OCI-M1 (cell line): ENCODE measurements at regions not wholly inside any gene's neighbourhood (a gene's known extent, or its start where the extent isn't known, plus 50 kb on each side); places are given as distances from the start of the nearest gene placed in this dataset.
"Not testable (repeated sequence)": the region's sequence is repeated elsewhere in the genome, so short reads cannot be mapped to it uniquely, and the experiment has no call there.

ENCODE experiments used
- DNase-seq: peaks from one replicate; lab custom pipeline; 2025; lab: John Stamatoyannopoulos, UW

DNA sequence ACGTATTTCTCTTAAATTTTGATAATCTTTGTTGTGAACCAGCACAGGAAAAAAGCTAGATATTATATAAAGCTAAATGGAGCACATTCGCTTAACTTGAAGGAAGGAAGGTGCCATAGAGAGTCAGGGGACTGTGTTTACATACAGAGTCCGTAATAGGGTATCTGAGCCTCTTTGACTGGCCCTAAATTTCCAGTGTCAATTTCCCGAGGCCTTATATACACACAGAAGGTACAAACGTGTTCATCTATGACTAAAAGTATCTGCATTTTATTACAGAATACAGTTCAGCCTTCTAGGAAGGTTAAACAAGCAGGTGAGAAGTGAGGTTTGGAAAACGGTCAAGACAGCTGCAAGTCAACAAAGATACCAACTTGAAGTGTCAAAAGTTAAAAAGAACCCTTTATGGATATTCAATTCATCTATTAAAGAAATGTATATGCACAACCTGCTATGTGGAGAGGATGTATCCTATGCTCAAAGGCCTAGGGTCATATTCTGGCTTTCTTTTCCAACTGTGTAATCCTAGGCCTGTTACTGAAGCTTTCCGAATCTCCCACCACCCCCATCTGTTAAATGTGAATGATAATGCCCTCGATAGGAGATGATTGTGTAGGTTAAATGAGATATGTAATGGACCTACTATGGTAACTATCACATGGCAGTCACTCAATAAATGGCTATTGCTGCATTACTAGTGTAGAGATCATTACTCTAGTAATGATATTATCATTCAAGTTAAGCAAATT lies 263.7 kb upstream of the MAF start:
- no peak for DNase-seq

DNA sequence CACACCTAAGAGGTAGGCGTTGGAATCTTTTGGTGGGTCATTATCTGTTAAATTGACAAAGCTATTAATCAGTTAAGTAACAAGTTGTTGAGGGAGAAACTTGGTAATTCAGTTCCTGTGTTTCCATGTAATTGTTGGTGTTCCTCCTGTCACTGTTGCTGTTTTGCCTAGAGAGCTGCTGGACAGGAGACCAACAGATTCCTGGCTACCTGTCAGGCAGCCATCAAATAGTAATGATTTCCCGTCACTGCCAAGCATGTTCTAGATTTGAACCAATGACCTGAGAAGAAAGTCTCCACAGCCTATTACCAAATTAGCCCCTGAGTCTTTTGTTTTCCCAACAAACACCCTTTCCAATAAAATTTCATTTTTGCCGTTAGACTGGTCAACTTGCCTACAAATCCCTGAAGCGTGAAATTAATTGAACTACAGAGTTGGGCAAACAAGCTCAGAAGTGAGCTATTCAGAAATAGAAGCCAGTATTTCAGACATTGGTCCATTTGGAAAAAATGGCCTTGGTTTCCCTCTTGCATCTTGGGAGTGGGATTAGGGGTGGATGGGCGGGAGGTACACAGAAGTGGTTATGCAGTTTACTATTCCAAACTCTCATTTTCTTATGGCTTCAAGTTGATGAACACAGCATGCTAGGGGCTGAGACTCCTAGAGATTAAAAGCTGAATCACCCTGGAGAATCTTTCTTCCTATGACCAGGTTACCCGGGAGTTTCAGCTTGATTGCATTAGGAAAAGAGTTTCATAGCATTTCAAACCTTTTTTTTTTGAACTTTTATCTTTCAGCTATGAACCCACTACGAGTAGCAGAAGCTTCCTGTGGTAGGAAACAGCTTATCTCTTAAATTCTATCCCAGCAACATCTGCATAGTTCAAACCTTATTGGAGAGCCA lies 262.8 kb upstream of the MAF start:
- DNase-seq, result peak; percentile 55

DNA sequence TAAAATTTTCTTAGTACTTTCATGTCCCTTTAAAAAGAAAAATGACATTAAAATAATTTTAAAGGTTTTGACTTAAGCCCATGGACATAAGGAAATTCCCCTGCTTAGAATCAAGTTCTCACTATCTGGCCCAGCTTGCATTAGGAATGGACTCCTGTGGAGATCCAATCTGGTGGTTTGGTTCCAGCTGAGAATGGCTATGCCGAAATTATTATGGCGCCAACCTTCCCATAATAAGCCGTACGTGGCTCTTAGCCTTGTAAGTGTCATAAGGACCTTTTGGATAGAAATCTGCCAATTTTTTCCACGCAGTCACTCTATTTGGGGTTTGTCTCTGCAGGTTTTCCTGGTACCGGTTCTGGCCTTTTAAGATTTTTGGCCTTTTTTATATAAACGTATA lies 262.1 kb upstream of the MAF start:
- no peak for DNase-seq

DNA sequence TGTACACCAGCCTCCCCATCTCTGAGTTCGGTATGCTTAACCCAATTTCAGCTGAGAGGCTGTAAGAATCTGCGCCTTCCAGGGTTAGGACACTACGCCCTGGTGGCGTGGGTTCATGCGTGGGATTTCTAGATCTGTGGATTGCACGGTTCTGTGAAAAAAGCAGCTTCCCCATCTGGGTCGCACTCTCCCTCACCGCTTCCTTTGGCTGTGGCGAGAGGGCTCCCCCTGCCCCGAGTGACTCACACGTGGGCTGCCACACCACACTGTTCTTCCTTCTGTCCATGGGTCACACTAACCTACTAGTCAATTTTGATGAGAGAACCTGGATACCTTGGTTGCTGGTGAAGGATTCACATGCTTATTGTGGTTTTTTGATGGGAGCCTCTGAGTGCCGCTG lies 256.0 kb upstream of the MAF start:
- DNase-seq, result no peak

DNA sequence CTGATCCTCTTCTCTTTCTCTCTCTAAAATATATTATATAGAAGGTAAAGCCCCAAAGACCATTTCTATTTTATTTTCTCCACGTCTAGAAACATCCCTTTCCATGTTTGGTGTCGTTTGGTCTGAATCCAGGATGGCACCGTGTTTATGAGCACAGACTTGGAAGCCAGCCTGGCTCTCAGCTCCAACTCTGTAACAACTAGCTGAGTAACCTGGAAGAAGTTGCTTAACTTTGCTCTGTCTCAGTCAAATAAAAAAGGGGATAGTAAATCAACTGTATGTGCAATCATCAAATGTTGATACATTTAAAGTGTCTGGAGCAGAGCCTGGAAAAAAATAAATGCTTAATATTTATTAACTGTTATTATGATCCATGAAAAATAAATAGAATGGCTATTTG lies 249.8 kb upstream of the MAF start:
- no peak for DNase-seq

DNA sequence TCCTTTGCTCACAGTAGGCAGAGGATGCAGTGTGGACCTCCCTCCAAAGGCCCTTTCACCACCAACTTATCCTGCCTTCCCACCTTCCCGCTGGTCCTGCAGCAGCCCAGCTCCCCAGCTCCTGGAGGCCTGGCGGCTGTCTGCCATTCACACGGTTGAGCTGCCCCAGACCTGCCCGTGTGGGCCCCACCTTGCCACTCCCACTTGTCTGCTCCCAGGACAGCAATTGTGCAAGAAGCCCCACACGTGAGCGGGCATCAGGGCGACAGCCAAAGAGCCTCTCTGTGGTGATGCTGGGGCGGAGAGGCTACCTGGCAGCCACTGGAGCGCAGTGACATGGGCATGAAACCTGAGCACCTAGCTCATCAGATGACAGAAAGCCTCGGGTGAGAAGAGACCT lies 248.6 kb upstream of the MAF start:
- no peak for DNase-seq

DNA sequence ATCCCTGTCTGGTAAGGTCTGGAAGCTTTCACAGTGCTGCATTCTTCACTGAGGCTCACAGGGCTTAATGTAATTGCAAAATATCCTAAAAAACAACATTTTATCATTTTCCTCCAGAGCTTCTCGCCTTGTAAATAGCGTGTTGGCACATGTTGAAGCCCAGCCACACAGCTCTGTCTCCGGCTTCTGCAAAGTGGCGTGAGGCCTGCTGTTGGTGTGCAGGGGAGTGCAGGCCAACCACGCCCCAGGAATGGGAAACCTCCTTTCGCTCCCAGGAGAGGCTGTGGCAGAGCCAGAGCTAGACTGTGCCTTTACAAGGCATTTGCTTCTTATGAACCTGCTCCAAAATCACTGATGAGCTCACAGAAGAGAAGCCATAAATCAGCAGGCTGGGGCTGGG lies 248.2 kb upstream of the MAF start:
- no peak for DNase-seq

DNA sequence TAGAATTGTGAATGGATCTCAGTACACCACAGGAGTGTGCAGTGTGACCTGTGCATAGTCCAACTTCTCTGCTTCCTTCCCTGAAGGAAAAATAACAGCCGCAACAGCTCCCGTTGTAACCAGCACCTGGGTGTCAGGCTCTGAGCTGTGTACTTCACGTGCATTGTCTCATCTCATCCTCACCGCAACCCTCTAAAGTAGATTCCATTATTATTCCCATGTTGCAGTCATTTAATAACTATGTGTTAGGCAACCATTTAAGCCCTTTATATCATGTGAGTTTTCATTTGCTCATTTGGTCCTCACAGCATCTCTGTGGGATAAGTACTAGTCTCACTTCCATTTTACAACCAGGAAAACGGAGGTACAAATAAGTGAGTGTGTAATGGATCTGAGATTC lies 247.0 kb upstream of the MAF start:
- DNase-seq, result no peak

DNA sequence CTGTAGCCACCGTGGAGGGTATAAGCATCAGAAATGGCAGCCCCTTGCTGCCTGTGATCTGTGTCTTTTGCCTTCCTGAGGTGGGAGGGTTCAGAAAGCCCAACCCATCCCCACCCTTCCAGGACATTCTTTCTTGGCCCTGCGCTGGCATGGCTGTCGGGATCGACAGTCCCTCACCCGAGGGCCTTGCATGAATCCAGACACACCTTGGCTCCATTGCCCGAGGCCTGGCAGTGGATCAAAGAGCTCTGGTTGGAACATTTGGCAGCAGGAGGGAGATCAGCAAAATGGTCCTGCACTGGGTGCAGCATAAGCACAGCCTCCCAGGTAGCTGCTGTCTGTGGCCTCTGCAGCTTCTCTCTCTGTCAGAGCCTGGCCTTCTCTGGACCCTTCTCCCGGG lies 246.6 kb upstream of the MAF start:
- no peak for DNase-seq

DNA sequence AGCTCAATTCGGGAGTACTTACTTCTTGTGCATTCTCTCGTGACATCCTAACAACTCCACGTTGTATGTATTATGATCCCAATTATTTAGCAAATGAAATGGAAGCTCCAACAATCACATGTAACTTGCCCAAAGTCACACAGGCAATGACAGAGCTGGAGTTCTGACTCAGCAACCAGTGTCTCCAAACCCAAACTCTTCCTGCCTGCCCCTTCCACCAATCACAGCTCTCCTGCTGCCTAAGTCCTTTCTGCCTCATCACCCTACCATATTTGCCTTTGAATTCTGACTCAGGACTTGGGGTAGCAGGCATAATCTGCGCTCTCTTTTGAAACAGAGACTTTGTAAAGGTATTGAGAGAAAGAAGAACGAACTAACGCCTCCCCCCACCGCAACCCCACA lies 245.2 kb upstream of the MAF start:
- DNase-seq, result peak; percentile 33

DNA sequence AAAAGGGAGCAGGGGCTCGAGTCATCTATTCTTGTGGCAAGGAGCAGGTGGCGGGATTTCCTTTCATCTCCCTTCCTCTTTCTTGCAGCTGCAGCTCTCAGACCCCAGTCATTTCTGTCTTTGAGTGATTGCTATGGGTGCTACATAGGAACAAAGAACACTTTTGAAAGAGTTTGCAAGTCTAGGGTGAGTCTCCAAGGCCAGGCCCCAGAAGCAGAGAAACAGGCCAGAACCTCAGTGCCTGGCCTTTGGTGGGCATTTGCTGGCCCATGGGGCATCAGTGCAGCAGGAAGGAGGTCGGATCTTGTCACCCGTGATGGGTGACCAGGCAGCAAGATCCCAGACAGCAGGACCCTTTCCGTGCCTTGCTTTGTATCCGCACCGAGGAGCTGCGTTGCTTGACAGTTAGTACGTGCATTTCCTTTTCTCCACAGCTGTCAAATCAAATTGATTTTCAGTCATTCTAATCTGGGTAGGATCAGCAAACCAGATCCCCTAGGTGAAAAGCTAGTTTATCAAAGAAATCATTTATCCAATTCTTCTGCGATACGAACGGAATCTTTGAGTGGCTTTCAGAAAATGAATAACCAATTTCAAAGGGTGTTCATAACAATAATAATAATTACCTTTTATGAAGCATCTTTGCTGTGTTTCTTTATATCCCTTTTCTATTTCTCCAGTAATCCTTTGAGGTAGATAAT lies 244.6 kb upstream of the MAF start:
- no peak for DNase-seq

DNA sequence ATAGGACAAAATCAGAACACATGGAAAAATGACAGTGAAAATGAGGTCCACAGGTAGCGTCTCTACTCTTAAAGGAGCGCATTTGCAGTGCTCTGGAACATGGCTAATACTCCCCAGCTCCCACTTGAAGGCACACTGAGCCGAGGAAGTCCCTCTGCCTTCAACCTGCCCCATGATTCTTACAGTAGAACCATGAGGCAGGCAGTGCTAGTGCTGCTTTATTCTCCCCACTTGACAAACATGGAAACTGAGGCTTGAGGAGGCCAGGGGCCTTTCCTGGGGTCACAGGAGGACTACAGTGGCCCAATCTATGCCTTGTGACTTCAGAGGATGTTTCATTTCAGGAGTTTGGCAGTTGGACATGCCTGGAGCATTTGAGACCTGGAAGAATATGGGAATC lies 244.1 kb upstream of the MAF start:
- no peak for DNase-seq

DNA sequence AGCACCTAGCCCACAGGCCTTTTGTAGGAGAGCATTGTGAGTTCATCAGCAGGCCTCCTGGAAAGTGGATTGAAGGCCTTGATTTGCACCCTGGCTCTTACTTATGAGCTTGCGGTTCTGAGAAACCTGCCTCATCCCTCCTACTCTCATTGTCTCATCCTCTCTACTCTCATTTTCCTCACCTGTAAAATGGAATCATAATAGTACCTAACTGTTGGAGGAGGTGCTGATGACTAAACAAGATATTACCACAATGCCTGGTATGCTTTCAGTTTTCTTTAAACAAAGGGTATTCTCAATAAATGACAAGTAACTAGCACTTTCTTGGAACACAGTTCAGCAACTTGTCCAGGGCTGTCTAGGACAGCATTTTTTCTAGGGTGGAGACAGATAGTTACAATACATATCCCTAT lies 243.1 kb upstream of the MAF start:
- no peak for DNase-seq

DNA sequence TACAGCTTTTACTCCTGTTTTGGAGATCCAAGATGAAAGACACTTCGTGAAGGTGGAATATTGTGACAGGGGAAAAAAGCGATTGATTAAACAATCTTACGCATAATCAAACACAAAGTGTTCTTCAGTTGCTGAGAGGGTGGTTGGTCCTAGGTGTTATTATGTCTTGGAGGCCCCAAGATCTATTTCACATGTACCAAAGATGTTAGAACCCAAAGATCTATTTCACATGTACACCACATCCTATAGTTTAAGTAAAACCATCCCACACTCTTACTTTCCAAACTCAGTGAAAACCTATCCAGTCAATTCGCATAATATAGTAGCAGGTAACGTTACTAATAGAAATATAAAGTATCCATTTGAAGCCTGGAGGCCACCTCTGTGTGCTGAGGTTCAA lies 242.6 kb upstream of the MAF start:
- no peak for DNase-seq

DNA sequence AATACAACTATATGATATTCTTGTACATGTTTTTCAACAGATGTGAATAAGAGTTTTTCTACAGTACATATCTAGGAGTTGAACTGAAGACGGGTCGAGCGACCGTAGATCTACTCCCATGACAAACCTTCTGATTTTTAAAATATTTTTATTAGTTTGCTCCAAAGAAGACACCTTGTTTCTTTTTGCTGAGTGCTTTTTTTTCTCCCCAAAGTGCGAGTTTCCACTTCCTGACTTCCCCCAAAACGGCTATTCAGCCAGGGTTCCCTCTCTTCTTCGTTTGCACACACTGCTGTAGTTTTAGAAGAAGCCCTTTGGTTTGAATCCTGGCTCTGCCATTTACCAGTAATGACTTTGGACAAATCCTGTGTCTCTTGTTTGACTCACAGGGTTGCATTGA lies 241.7 kb upstream of the MAF start:
- DNase-seq, result no peak

DNA sequence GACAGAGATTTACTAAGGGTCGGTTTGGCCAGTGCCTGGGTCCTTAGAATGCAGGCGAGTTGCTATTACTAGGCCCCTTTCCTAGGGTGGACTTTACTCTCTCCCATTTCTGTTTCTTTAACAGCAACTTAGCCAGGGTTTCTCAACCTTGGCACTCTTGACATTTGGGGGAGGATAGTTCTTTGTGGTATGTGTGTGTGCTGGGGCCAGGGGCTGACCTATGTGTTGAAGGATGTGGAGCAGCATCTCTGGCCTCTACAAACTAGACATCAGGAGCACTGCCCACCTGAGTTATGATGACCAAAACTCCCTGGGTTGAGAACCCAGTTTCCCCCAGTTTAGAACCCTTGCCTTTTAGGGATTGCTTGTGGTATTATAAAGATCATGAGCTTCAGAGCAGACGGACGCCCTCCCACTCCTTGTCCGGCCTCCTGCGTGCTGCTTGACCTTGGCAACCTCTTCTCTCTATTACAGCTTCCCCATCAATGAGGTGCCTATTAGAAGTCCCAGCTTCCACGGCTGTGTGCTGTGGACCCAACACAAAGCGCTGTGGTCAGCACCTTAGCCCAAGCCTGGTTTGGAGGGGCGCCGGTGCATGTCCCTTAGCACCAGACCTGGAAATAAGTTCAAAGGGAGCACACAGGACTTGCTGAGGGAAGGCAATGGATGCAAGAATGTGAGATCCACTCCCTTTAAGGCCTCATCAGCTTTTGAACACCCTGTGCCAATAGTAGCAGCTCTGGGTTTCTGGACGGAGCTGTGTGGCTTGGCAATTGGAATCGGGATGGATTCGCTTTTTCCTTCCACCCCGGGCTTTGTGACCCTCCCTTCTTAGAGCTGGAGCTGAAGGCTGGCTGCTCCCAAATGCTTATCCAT lies 239.2 kb upstream of the MAF start:
- DNase-seq, result no peak

DNA sequence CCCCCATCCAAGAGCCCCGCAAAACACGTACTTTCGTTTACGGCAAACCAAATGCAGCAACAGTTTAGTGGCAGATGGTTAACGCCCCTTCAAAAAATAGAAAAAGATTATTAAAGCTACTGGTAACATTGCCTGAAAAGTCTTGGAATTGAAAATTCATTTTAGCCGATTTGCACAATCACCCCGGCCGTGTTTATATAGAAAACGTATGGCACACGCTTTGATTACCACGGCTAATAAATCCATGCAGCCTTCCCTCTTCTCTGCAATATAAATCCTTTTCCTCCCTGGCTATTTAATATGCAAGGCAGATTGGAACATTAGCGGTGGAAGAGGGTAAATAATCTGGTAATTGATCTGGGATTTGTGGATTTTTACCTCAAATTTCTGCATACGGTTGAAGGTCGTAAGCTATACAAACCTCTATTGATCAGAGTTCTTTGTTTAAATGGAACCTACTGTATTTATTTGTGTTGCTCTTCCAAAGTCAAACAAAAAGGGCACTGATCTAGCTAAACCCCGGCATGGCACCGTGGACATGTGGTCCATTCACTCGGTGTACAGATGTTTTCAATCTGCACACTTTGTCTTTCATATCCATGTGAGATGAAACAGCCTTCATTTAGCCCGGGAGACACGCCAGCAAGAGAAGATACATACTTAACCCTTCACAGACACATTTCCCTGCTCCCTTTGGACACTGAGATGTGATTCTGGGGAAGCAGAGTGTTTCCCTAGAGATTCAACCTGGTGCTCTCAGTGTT lies 238.1 kb upstream of the MAF start:
- DNase-seq, result no peak

DNA sequence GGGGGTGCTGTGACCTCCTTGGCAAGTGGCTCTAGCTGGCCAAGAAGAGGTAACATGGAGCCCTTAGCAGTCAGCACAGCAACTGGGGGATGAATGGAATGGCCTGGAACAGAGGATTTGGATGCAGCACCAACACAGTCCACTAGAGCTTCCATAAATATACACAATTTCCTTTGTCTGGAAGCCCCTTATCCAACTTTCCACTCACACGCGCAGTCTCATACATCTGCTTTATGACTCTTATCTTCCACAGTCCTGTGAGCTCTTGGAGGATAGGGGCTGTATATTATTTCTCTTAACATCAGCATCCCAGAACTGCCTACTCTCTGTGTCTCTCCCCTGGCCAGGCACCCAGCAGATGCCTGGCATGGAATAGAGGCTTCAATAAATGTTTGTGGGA lies 235.6 kb upstream of the MAF start:
- no peak for DNase-seq

DNA sequence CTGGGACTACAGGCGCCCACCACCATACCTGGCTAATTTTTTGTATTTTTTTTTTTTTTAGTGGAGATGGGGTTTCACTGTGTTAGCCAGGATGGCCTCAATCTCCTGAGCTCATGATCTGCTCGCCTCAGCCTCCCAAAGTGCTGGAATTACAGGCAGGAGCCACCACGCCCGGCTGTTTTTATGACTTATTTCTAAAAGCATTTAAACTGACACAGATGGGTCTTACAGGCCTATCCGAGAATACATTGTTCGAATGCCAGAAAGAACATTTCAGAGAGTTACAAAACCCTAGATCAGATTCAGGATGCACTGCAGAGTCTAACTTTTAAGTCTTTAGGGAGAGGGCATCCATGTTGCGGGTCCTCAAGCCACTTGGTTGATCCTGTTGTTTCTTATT lies 234.7 kb upstream of the MAF start:
- DNase-seq, result no peak

DNA sequence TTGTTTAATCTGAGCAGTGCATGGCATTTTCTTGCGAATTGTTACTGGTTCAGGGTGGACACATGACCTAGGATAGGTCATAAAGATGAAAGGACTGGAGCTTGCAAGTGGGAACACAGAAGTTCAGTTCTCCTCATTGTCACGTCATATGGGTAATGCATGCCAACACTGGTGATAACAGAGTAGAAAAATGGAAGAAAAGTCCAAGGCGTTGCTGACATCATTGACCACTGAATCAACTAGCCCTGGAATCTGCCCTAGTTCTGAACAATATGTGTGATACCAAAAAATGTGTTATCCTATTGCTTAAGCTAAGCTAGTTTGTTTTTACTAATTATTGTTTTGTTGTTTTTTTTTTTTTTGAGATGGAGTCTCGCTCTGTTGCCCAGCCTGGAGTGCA lies 234.2 kb upstream of the MAF start:
- no peak for DNase-seq

DNA sequence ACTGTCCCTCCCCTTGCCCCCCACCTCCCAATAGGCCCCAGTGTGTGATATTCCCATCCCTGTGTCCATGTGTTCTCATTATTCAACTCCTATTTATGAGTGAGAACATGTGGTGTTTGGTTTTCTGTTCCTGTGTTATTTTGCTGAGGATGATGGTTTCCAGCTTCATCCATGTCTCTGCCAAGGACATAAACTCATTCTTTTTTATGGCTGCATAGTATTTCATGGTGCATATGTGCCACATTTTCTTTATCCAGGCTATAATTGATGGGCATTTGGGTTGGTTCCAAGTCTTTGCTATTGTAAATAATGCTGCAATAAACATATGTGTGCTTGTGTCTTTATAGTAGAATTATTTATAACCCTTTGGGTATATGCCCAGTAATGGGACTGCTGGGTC lies 233.5 kb upstream of the MAF start:
- not testable (repeated sequence) for DNase-seq
